ENCODE measurements at regions not wholly inside any gene's neighbourhood (a gene's known extent, or its start where the extent isn't known, plus 50 kb on each side); places are given as distances from the start of the nearest gene placed in this dataset.
A peak's percentile ranks its signal among the peaks of the same experiment; 100 is the strongest.

DNA sequence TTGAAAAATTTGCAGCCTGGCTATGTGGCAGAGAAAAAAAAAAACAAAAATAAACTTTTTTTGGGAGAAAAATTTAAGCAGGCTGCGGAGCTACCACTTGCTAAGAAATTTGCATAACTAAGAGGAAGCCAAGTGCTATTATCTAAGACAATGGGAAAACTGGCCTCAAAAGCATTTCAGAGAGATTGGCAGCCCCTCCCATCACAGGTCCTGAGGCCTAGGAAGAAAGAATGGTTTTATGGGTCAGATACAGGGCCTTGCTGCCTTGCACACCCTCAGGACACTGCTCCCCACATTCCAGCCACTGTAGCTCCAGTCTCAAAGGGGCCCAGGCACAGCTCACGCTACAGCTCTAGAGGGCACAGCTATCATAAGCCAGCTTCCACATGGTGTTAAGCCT, 777.9 kb downstream of the TENT5A start:
- TF ChIP-seq, protein P1, sequence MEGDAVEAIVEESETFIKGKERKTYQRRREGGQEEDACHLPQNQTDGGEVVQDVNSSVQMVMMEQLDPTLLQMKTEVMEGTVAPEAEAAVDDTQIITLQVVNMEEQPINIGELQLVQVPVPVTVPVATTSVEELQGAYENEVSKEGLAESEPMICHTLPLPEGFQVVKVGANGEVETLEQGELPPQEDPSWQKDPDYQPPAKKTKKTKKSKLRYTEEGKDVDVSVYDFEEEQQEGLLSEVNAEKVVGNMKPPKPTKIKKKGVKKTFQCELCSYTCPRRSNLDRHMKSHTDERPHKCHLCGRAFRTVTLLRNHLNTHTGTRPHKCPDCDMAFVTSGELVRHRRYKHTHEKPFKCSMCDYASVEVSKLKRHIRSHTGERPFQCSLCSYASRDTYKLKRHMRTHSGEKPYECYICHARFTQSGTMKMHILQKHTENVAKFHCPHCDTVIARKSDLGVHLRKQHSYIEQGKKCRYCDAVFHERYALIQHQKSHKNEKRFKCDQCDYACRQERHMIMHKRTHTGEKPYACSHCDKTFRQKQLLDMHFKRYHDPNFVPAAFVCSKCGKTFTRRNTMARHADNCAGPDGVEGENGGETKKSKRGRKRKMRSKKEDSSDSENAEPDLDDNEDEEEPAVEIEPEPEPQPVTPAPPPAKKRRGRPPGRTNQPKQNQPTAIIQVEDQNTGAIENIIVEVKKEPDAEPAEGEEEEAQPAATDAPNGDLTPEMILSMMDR (IDR thresholded peaks at IDR 0.05; ENCODE audit: insufficient read depth, low read length, severe bottlenecking): no peak
- FAIRE-seq (no peak), DNase-seq (ENCODE audit: low read depth) (no peak)
- no peaks in the 10 kb centered on the region for H3K36me3 ChIP-seq (ENCODE audit: control insufficient read depth, insufficient read depth, low read length)
- no peak overlapping the region for H3K4me3 ChIP-seq (ENCODE audit: low read depth, low read length)
- H3K27me3 ChIP-seq (ENCODE audit: control insufficient read depth, insufficient read depth, low read length): no peaks in the 10 kb centered on the region

DNA sequence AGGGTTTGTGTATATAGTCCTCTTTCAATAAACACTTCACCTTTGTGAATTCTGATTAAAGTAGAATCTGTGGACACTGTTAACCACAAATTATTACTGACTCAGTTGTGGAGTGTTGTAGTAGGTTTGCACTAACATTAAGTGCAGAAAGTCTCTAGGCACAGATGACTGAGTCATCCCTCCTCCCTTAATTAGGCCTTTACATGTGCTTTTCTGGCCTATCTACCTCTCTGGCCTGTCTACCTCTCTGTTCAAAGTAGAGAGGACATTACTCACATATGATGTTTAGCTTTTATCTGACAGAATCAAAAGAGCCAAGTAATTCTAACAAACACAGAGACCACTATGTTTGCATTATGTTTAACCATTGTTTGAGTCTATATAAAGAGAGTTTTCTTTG, 783.0 kb downstream of the TENT5A start:
- peak; percentile 7 for DNase-seq (ENCODE audit: low read depth)
- TF ChIP-seq, protein P1 (IDR thresholded peaks at IDR 0.05; ENCODE audit: insufficient read depth, low read length, severe bottlenecking): no peak
- Histone ChIP-seq H3K36me3 (ENCODE audit: control insufficient read depth, insufficient read depth, low read length) (no peaks in the 10 kb centered on the region), H3K27me3 (ENCODE audit: control insufficient read depth, insufficient read depth, low read length) (no peaks in the 10 kb centered on the region), H3K4me3 (ENCODE audit: low read depth, low read length) (no peak overlapping the region)
- FAIRE-seq: no peak

DNA sequence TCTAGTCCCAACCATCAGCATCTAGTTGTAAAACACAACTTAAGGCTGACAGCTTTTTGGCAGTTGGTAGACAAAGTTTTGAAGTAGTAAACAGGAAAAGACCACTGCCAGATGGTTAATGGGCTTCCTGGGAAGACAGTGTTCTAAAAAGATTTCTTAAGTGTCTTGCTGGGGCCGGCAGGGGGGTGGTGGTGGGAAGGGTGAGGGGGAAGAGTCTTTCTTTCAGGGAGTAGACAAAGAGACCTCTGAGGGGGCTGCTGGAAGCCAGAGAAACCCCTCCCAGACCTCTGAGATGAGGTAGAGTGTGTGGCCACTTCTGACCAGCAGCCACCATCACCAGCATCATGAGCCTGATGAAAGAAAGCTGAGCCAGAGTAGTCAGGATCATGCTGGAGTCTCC, 784.9 kb downstream of the TENT5A start:
- Histone ChIP-seq H3K27me3 (ENCODE audit: control insufficient read depth, insufficient read depth, low read length) (no peaks in the 10 kb centered on the region), H3K4me3 (ENCODE audit: low read depth, low read length) (no peak overlapping the region), H3K36me3 (ENCODE audit: control insufficient read depth, insufficient read depth, low read length) (no peaks in the 10 kb centered on the region)
- DNase-seq (ENCODE audit: low read depth) (no peak), FAIRE-seq (no peak)
- TF ChIP-seq, protein P1 (IDR thresholded peaks at IDR 0.05; ENCODE audit: insufficient read depth, low read length, severe bottlenecking): no peak

DNA sequence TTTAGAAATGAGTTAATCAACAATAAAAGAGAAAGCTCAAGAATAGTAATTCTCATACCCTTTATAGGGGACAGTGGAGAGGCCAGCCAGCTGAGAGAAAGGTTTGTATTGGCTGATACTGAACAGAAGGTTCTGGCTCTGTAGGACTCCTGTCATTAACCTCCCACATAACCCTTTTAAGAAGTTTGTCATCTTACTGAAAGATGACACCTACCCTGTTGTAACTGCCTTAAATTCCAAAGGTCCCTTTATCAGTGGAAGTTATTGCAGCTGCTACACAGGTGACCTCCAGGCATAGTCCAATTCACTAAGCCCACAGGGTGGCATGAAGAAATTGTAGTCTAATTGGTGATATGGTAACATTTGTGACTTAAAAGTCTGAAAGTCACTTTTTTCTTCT, 790.1 kb downstream of the TENT5A start:
- no peaks in the 10 kb centered on the region for H3K36me3 ChIP-seq (ENCODE audit: control insufficient read depth, insufficient read depth, low read length)
- no peak overlapping the region for H3K4me3 ChIP-seq (ENCODE audit: low read depth, low read length)
- FAIRE-seq (no peak), DNase-seq (ENCODE audit: low read depth) (no peak)
- TF ChIP-seq, protein P1 (IDR thresholded peaks at IDR 0.05; ENCODE audit: insufficient read depth, low read length, severe bottlenecking): no peak
- H3K27me3 ChIP-seq (ENCODE audit: control insufficient read depth, insufficient read depth, low read length): no peaks in the 10 kb centered on the region

DNA sequence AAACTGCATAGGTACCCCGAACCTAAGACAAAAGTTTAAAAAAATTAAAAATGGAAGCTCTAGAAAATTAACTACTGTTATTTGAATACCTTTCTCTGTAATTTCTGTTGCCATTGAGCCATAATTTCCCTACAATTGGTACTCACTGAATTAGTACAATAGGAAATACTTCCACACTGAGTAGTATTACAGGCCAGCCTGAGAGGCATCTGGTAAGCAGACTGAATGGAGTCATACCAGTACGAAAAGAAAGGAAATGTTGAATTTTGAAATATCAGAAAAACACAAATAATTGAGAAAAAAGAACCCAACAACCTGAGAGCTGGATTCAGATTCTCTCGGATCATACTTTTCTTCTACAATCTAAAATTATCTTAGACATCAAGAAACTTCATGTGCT, 791.3 kb downstream of the TENT5A start:
- TF ChIP-seq, protein P1 (IDR thresholded peaks at IDR 0.05; ENCODE audit: insufficient read depth, low read length, severe bottlenecking): no peak
- FAIRE-seq (no peak), DNase-seq (ENCODE audit: low read depth) (no peak)
- H3K4me3 ChIP-seq (ENCODE audit: low read depth, low read length): no peak overlapping the region
- no peaks in the 10 kb centered on the region for H3K36me3 ChIP-seq (ENCODE audit: control insufficient read depth, insufficient read depth, low read length)
- H3K27me3 ChIP-seq (ENCODE audit: control insufficient read depth, insufficient read depth, low read length): no peaks in the 10 kb centered on the region

DNA sequence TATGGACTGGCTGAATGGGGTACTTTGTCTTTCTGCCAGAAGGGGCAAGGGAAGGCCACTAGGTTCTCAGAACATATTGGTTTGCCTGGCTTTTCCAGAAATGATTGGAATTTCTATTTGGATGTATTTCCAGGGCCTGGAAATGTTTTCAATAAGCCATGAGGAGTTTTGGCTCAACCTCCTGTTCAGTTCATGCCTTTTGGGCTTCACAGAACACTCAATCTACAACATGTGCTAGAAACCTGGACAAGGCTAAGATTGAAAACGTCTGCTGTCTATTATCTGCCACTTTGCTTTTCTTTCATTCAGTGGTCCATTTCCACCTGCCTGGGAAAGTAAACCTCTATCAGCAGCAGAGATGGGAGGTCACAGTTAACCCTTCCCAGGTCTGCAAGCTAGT, 793.4 kb downstream of the TENT5A start:
- TF ChIP-seq, protein P1 (IDR thresholded peaks at IDR 0.05; ENCODE audit: insufficient read depth, low read length, severe bottlenecking): no peak
- no peaks in the 10 kb centered on the region for H3K36me3 ChIP-seq (ENCODE audit: control insufficient read depth, insufficient read depth, low read length)
- no peaks in the 10 kb centered on the region for H3K27me3 ChIP-seq (ENCODE audit: control insufficient read depth, insufficient read depth, low read length)
- DNase-seq (ENCODE audit: low read depth): no peak
- no peak for FAIRE-seq
- H3K4me3 ChIP-seq (ENCODE audit: low read depth, low read length): no peak overlapping the region
